Stimulated activated CD4-positive, alpha-beta T cell treated with anti-CD3 and anti-CD28 coated beads, Interleukin-1b, Interleukin-23, amount 100 ng/mL, for 48 hours (primary cell): ENCODE measurements at regions not wholly inside any gene's neighbourhood (a gene's known extent, or its start where the extent isn't known, plus 50 kb on each side); places are given as distances from the start of the nearest gene placed in this dataset.

ENCODE experiments used
- DNase-seq: peaks from one replicate; pipeline ENCODE4 v3.0.0-alpha.2; 2020

- DNase-seq = peak; percentile 84
Observed at GRCh38 chr14:98182393-98183055, 1089.5 kb downstream of the BCL11B start.

- DNase-seq = no peak
Observed at GRCh38 chr14:98183556-98183955, 1088.4 kb downstream of the BCL11B start.

GRCh38 chr14:98184457-98184856 lies 1087.5 kb downstream of the BCL11B start:
- DNase-seq = no peak

GRCh38 chr14:98185036-98185435 lies 1087.0 kb downstream of the BCL11B start:
- DNase-seq = no peak

- DNase-seq = no peak
Observed at GRCh38 chr14:98186140-98186539, 1085.9 kb downstream of the BCL11B start.

GRCh38 chr14:98187281-98187680 lies 1084.7 kb downstream of the BCL11B start:
- no peak for DNase-seq

- no peak for DNase-seq
Observed at GRCh38 chr14:98189062-98189461, 1082.9 kb downstream of the BCL11B start.

GRCh38 chr14:98189511-98189910 lies 1082.5 kb downstream of the BCL11B start:
- DNase-seq = no peak

- no peak for DNase-seq
Observed at GRCh38 chr14:98189944-98190343, 1082.1 kb downstream of the BCL11B start.

- no peak for DNase-seq
Observed at GRCh38 chr14:98192946-98193345, 1079.1 kb downstream of the BCL11B start.

- no peak for DNase-seq
Observed at GRCh38 chr14:98194821-98195220, 1077.2 kb downstream of the BCL11B start.

GRCh38 chr14:98195256-98195655 lies 1076.7 kb downstream of the BCL11B start:
- DNase-seq = no peak

- DNase-seq = no peak
Observed at GRCh38 chr14:98197933-98198332, 1074.1 kb downstream of the BCL11B start.

- peak; percentile 62 for DNase-seq
Observed at GRCh38 chr14:98198385-98198784, 1073.6 kb downstream of the BCL11B start.

- no peak for DNase-seq
Observed at GRCh38 chr14:98200601-98201000, 1071.4 kb downstream of the BCL11B start.

- no peak for DNase-seq
Observed at GRCh38 chr14:98203421-98203820, 1068.6 kb downstream of the BCL11B start.

- no peak for DNase-seq
Observed at GRCh38 chr14:98204139-98204538, 1067.9 kb downstream of the BCL11B start.

- DNase-seq = no peak
Observed at GRCh38 chr14:98207415-98207814, 1064.6 kb downstream of the BCL11B start.

GRCh38 chr14:98208211-98208611 lies 1063.8 kb downstream of the BCL11B start:
- no peak for DNase-seq

GRCh38 chr14:98208943-98209342 lies 1063.1 kb downstream of the BCL11B start:
- DNase-seq = no peak

GRCh38 chr14:98210045-98210672 lies 1061.8 kb downstream of the BCL11B start:
- DNase-seq = peak; percentile 51

GRCh38 chr14:98217530-98217929 lies 1054.5 kb downstream of the BCL11B start:
- DNase-seq = no peak

GRCh38 chr14:98218218-98218617 lies 1053.8 kb downstream of the BCL11B start:
- DNase-seq = no peak

- DNase-seq = peak; percentile 49
Observed at GRCh38 chr14:98219638-98220037, 1052.4 kb downstream of the BCL11B start.

- no peak for DNase-seq
Observed at GRCh38 chr14:98223106-98223505, 1048.9 kb downstream of the BCL11B start.
